Prostate gland (tissue), 2 donors: ENCODE measurements at regions not wholly inside any gene's neighbourhood (a gene's known extent, or its start where the extent isn't known, plus 50 kb on each side); places are given as distances from the start of the nearest gene placed in this dataset.

Experiments
- CTCF ChIP-seq, 4 experiments: fragments of 200-600 bp in 2 of 4; fragments of 450-650 bp in 2 of 4; sonication (generic) in 2 of 4; IDR thresholded peaks; 1 replicate in 3 of 4; 2 replicates in 1 of 4; pipeline ENCODE4 v1.5.1; 2016 to 2019; ENCODE audit warnings: antibody characterized with exemption in 4 of 4, mild to moderate bottlenecking in 2 of 4, moderate library complexity in 2 of 4
- POLR2A ChIP-seq: fragments of 450-650 bp; IDR thresholded peaks from one replicate; pipeline ENCODE4 v1.6.1; 2016; ENCODE audit warnings: antibody characterized with exemption, mild to moderate bottlenecking

DNA sequence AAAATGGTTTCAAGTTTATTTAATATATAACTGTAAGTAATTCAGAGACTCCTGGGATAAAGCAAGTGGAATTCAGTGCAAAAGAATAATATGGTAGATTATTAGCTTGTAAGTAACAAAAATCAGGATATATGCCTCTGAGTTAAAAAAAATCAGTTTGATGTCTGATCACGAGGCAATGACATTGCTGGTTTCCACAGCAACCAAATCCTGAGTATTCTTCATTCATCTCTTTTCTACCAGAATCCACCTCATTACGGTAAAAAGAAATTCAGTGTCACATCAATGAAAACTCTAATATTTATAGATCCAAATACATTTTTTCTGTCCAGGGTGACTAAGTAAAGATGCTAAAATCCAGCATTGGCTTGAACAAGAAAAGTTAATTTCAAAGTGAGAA is 642.3 kb upstream of the TMPRSS15 start:
- no peak for TF ChIP-seq POLR2A
- TF ChIP-seq CTCF (IDR thresholded peaks at IDR 0.05) = no peak
